Right atrium auricular region (tissue), 2 donors: ENCODE measurements at regions not wholly inside any gene's neighbourhood (a gene's known extent, or its start where the extent isn't known, plus 50 kb on each side); places are given as distances from the start of the nearest gene placed in this dataset.
A peak's percentile ranks its signal among the peaks of the same experiment; 100 is the strongest.
"Not testable (repeated sequence)": the region's sequence is repeated elsewhere in the genome, so short reads cannot be mapped to it uniquely, and the experiment has no call there.

Experiments used
- DNase-seq: peaks from one replicate; pipeline ENCODE4 v3.0.0-alpha.2; 2019; ENCODE audit warnings: low spot score
- H3K27ac ChIP-seq, 2 donors: fragments of 200-600 bp; sonication (generic); 1 replicate in 1 of 2; 2 replicates in 1 of 2; pipeline ENCODE4 v1.5.1; 2016 to 2019
- H3K27me3 ChIP-seq, 2 donors: fragments of 200-600 bp; sonication (generic); one replicate each; pipeline versions ENCODE4 v1.5.1 to v1.6.0; 2017 to 2019
- H3K36me3 ChIP-seq: fragments of 200-600 bp; sonication (generic); one replicate; pipeline ENCODE4 v1.5.1; 2016
- H3K4me1 ChIP-seq, 2 donors: fragments of 200-600 bp; sonication (generic); one replicate each; pipeline versions ENCODE4 v1.5.1 to v1.6.0; 2017 to 2019
- H3K4me3 ChIP-seq, 2 donors: fragments of 200-600 bp; sonication (generic); 1 replicate in 1 of 2; 2 replicates in 1 of 2; pipeline ENCODE4 v1.5.1; 2017 to 2019; ENCODE audit warnings: mild to moderate bottlenecking in 1 of 2, moderate library complexity in 1 of 2
- H3K9me3 ChIP-seq, 2 donors: fragments of 200-600 bp; sonication (generic); one replicate each; pipeline ENCODE4 v1.5.1; 2019
- TF ChIP-seq, protein P1 (sequence below), 2 donors: fragments of 200-600 bp; sonication (generic); IDR thresholded peaks; one replicate each; pipeline ENCODE4 v1.5.1; 2019; ENCODE audit warnings: antibody characterized with exemption in 2 of 2

DNA sequence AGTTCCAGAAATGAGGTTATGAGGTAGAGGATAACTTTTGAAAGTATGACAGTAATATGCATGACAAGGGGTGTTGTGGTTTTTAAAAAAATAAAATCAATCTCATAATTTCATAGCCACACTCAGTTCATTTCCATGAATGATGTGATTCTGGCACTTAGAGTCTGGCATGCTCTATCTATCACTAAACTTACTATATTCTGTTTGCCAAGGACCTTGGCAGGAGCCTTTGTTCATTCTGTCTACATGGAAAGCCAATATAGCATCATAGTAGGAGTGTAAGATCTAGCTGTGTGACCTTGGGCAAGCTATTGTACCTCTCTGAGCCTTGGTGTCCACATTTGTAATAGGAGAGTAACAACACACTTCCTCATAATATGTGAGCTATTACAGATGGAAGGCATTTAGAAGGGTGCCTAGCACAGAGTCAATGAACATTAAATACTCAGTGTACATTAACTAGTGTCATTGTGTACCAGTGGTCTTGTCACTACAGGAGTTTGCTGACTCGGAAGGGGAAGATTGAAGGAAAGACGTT is 507.6 kb downstream of the SOX6 start:
- no peaks in the 10 kb centered on the region for H3K27me3 ChIP-seq
- TF ChIP-seq, protein P1, sequence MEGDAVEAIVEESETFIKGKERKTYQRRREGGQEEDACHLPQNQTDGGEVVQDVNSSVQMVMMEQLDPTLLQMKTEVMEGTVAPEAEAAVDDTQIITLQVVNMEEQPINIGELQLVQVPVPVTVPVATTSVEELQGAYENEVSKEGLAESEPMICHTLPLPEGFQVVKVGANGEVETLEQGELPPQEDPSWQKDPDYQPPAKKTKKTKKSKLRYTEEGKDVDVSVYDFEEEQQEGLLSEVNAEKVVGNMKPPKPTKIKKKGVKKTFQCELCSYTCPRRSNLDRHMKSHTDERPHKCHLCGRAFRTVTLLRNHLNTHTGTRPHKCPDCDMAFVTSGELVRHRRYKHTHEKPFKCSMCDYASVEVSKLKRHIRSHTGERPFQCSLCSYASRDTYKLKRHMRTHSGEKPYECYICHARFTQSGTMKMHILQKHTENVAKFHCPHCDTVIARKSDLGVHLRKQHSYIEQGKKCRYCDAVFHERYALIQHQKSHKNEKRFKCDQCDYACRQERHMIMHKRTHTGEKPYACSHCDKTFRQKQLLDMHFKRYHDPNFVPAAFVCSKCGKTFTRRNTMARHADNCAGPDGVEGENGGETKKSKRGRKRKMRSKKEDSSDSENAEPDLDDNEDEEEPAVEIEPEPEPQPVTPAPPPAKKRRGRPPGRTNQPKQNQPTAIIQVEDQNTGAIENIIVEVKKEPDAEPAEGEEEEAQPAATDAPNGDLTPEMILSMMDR (IDR thresholded peaks at IDR 0.05) = no peak
- H3K36me3 ChIP-seq = no peaks in the 10 kb centered on the region
- H3K27ac ChIP-seq = no peak overlapping the region
- H3K4me3 ChIP-seq = no peak overlapping the region
- no peak for DNase-seq
- peaks cover 0 to 33% of the 10 kb centered on the region in 2 donors for H3K4me1 ChIP-seq
- H3K9me3 ChIP-seq = no peaks in the 10 kb centered on the region

DNA sequence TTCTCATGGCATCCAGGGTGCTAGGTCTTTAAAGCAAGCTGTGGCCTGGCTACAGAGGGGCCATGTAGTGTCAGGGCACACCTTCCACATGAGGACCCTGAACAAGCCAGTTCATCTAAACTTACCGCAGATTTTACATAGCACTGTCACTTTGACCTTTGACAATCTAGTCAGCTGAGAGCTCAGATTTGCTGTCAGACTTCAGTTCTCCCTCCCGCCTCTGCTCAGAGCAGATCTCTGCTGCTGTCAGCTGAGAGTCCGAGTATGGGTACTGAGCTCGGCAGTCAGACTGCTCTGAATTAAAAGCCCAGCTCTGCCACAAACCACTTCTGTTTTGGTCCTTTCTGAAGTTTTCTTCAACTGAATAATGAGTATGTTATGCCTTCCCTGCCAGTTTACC is 507.1 kb downstream of the SOX6 start:
- no peaks in the 10 kb centered on the region for H3K36me3 ChIP-seq
- H3K27ac ChIP-seq = no peak overlapping the region
- no peaks in the 10 kb centered on the region for H3K9me3 ChIP-seq
- H3K4me3 ChIP-seq = no peak overlapping the region
- H3K27me3 ChIP-seq = no peaks in the 10 kb centered on the region
- H3K4me1 ChIP-seq = peaks cover 0 to 30% of the 10 kb centered on the region in 2 donors
- TF ChIP-seq, protein P1 (IDR thresholded peaks at IDR 0.05) = no peak
- no peak for DNase-seq

DNA sequence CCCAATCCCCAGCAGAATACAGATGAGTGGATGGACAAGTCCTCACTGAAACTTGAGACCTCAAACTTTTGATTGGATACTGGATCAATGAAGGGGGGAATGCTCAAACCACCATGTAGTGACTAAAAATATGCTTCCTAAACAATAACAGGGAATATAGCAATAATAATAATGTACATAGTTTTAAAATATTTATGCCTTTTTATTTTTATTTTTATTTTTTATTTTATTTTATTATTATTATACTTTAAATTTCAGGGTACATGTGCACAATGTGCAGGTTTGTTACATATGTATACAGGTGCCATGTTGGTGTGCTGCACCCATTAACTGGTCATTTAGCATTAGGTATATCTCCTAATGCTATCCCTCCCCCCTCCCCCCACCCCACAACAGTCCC is 506.0 kb downstream of the SOX6 start:
- H3K4me1 ChIP-seq = peaks cover 0 to 30% of the 10 kb centered on the region in 2 donors
- not testable (repeated sequence) for H3K4me3 ChIP-seq, H3K9me3 ChIP-seq, DNase-seq, H3K27me3 ChIP-seq, H3K36me3 ChIP-seq
- H3K27ac ChIP-seq = peak overlapping the region; percentile 55 to 57

DNA sequence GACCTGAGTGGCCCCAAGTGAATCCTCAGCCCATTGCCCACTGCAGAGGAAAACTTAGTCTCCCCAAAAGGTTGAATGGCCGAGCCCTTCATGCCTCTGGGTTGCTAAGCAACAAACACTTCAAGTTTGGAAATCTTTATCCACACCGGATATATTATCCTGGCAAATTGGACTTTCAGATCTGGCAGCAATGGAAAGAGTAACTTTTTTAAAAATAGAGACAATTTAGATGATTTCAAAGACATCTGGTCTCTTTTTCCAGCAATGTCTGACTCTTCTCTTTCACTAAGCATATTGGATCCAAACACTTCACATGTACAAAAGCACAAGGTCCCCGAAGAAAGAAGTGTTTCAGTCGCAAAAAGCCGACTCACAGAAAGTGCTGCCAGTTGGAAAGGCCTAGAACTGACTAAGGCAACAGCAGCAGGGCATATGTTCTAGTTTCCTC is 505.3 kb downstream of the SOX6 start:
- H3K27me3 ChIP-seq = no peaks in the 10 kb centered on the region
- TF ChIP-seq, protein P1 (IDR thresholded peaks at IDR 0.05) = no peak
- H3K4me3 ChIP-seq = no peak overlapping the region
- H3K9me3 ChIP-seq = no peaks in the 10 kb centered on the region
- no peaks in the 10 kb centered on the region for H3K36me3 ChIP-seq
- DNase-seq = no peak
- peak overlapping the region; percentile 55 to 57 for H3K27ac ChIP-seq
- peaks cover 0 to 30% of the 10 kb centered on the region in 2 donors for H3K4me1 ChIP-seq

DNA sequence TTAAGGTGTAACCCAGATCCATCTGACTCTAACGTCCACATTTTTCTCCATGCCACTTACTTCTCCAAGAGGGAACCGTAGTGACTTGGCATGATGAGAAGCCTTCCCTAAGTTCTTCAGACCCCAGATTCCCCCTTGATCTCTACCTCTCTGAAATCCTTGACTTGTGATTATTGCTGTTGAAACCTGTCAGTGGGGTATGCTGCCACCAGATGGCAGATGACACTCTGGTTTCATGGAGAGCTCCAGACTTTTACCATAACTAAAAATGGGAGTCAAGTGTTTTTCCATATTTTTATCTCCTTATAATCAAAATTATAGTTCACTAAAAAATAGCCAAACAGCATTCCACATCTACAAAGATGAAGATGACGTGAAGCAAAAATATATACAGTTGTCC is 504.2 kb downstream of the SOX6 start:
- Histone ChIP-seq H3K36me3 (no peaks in the 10 kb centered on the region), H3K4me3 (no peak overlapping the region), H3K27me3 (no peaks in the 10 kb centered on the region), H3K9me3 (no peaks in the 10 kb centered on the region), H3K27ac (no peak overlapping the region), H3K4me1 (peaks cover 0 to 30% of the 10 kb centered on the region in 2 donors)
- TF ChIP-seq, protein P1 (IDR thresholded peaks at IDR 0.05) = peak; percentile 21 to 51
- DNase-seq = no peak

DNA sequence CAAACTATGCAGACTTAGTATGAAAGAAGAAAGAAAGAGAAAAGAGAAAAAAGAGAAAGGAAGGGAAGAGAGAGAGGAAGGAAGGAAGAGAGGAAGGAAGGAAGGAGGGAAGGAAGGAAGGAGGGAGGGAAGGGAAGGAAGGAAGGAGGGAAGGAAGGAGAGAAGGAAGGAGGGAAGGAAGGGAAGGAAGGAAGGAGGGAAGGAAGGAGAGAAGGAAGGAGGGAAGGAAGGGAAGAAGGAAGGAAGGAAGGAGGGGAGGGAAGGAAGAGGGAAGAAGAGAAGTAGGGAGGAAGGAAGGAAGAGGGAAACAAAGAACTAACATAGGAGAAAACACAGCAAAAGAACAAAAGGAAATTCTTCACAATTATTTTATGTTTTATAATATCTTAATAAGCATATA is 502.1 kb downstream of the SOX6 start:
- DNase-seq = no peak
- Histone ChIP-seq H3K9me3 (no peaks in the 10 kb centered on the region), H3K4me3 (no peak overlapping the region), H3K4me1 (peaks cover 0 to 24% of the 10 kb centered on the region in 2 donors), H3K36me3 (no peaks in the 10 kb centered on the region), H3K27me3 (no peaks in the 10 kb centered on the region), H3K27ac (no peak overlapping the region)
- TF ChIP-seq, protein P1 (IDR thresholded peaks at IDR 0.05) = no peak
